ENCODE measurements at regions not wholly inside any gene's neighbourhood (a gene's known extent, or its start where the extent isn't known, plus 50 kb on each side); places are given as distances from the start of the nearest gene placed in this dataset.
A peak's percentile ranks its signal among the peaks of the same experiment; 100 is the strongest.

DNA sequence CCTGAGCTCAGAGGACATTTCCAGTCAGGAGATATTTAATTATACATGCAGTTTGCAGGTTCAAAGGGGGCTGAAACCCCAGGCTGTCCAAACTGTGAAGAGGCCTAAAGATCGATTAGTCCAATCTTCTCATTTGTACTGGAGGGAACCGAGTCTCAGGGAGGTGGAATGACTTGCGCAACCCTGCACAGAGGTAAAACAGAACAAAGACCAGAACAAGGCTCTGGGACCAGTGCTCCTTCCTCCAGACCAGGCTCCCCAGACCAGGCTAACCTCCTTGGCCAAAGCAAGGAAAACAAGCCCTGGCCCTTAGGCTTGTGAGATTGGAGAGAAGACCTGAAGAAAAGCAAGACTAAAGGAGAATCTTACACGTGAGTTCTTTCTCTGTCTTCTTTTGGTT is 120.8 kb downstream of the ENC1 start:
- no peak for TF ChIP-seq NFIC (IDR thresholded peaks at IDR 0.05)
- TF ChIP-seq CEBPB (IDR thresholded peaks at IDR 0.05) = peak; percentile 36; the same call in 1 of the 2 replicates

DNA sequence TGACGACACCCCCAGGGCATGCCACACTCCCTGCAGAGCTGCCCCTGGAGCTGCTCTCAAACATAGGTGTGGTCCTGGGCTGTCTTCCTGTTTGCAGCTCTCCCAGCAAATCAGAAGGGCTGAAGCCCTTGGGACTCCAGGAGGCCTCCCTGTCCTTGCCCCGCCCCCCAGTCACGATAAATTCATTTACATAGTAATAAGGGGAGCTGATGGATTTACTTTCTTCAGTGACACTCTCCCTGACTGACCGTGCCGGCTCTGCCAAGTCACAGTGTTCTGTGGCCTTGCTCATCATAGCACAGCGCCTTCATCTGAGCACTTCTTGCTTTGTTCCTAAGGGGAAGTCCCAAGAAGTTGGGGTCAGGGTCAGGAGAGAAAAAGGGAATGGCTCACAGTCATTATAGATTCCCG is 121.4 kb downstream of the ENC1 start:
- TF ChIP-seq TCF12 (IDR thresholded peaks at IDR 0.05; ENCODE audit: low read depth) = no peak
- TF ChIP-seq, protein P1, sequence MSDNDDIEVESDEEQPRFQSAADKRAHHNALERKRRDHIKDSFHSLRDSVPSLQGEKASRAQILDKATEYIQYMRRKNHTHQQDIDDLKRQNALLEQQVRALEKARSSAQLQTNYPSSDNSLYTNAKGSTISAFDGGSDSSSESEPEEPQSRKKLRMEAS (IDR thresholded peaks at IDR 0.05) = no peak
- TF ChIP-seq RAD21 (IDR thresholded peaks at IDR 0.05; ENCODE audit: low read depth) = no peak
- no peak for TF ChIP-seq EGR1 (IDR thresholded peaks at IDR 0.05)
- no peak for TF ChIP-seq CREB1 (IDR thresholded peaks at IDR 0.05; ENCODE audit: low read depth)
- TF ChIP-seq YY1 (IDR thresholded peaks at IDR 0.05; ENCODE audit: low read depth) = no peak
- TF ChIP-seq EP300 (IDR thresholded peaks at IDR 0.05; ENCODE audit: borderline replicate concordance) = no peak
- no peak for TF ChIP-seq TAF1 (IDR thresholded peaks at IDR 0.05; ENCODE audit: low read depth)
- TF ChIP-seq, protein P2, sequence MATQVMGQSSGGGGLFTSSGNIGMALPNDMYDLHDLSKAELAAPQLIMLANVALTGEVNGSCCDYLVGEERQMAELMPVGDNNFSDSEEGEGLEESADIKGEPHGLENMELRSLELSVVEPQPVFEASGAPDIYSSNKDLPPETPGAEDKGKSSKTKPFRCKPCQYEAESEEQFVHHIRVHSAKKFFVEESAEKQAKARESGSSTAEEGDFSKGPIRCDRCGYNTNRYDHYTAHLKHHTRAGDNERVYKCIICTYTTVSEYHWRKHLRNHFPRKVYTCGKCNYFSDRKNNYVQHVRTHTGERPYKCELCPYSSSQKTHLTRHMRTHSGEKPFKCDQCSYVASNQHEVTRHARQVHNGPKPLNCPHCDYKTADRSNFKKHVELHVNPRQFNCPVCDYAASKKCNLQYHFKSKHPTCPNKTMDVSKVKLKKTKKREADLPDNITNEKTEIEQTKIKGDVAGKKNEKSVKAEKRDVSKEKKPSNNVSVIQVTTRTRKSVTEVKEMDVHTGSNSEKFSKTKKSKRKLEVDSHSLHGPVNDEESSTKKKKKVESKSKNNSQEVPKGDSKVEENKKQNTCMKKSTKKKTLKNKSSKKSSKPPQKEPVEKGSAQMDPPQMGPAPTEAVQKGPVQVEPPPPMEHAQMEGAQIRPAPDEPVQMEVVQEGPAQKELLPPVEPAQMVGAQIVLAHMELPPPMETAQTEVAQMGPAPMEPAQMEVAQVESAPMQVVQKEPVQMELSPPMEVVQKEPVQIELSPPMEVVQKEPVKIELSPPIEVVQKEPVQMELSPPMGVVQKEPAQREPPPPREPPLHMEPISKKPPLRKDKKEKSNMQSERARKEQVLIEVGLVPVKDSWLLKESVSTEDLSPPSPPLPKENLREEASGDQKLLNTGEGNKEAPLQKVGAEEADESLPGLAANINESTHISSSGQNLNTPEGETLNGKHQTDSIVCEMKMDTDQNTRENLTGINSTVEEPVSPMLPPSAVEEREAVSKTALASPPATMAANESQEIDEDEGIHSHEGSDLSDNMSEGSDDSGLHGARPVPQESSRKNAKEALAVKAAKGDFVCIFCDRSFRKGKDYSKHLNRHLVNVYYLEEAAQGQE (IDR thresholded peaks at IDR 0.05; ENCODE audit: low read depth) = no peak
- no peak for TF ChIP-seq CEBPB (IDR thresholded peaks at IDR 0.05)
- no peak for TF ChIP-seq FOXM1 (IDR thresholded peaks at IDR 0.05; ENCODE audit: borderline replicate concordance, low read depth)
- TF ChIP-seq, protein P3, sequence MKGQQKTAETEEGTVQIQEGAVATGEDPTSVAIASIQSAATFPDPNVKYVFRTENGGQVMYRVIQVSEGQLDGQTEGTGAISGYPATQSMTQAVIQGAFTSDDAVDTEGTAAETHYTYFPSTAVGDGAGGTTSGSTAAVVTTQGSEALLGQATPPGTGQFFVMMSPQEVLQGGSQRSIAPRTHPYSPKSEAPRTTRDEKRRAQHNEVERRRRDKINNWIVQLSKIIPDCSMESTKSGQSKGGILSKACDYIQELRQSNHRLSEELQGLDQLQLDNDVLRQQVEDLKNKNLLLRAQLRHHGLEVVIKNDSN (IDR thresholded peaks at IDR 0.05) = no peak
- TF ChIP-seq NFIC (IDR thresholded peaks at IDR 0.05) = no peak
- TF ChIP-seq TEAD4 (IDR thresholded peaks at IDR 0.05) = no peak
- no peak for TF ChIP-seq ZBTB7A (IDR thresholded peaks at IDR 0.05; ENCODE audit: low read depth)

DNA sequence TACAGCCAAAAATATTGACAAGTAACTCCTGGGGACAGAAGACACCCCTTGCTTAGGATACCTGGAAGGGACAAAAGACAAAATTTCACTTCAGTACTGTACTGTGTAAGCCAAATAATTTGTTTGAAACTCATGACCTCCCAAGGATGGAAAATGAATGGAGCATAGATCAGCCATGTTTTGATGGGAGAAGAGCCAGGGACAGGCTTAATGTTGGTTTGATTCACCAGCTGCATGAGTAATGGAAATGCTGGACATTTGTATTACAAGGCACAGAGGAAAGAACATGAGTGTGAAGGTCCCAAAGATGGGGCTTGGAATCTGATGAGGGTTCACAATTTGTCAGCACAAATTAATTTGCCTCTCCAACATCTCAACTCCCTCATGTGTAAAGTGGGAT is 122.8 kb downstream of the ENC1 start:
- TF ChIP-seq, protein P3 (IDR thresholded peaks at IDR 0.05) = no peak
- no peak for TF ChIP-seq ZBTB7A (IDR thresholded peaks at IDR 0.05; ENCODE audit: low read depth)
- no peak for TF ChIP-seq FOXM1 (IDR thresholded peaks at IDR 0.05; ENCODE audit: borderline replicate concordance, low read depth)
- no peak for TF ChIP-seq TEAD4 (IDR thresholded peaks at IDR 0.05)
- TF ChIP-seq TAF1 (IDR thresholded peaks at IDR 0.05; ENCODE audit: low read depth) = no peak
- no peak for TF ChIP-seq RAD21 (IDR thresholded peaks at IDR 0.05; ENCODE audit: low read depth)
- TF ChIP-seq CEBPB (IDR thresholded peaks at IDR 0.05) = no peak
- TF ChIP-seq, protein P2 (IDR thresholded peaks at IDR 0.05; ENCODE audit: low read depth) = no peak
- no peak for TF ChIP-seq YY1 (IDR thresholded peaks at IDR 0.05; ENCODE audit: low read depth)
- TF ChIP-seq NFIC (IDR thresholded peaks at IDR 0.05) = no peak
- TF ChIP-seq, protein P1 (IDR thresholded peaks at IDR 0.05) = no peak
- TF ChIP-seq CREB1 (IDR thresholded peaks at IDR 0.05; ENCODE audit: low read depth) = no peak
- no peak for TF ChIP-seq TCF12 (IDR thresholded peaks at IDR 0.05; ENCODE audit: low read depth)
- TF ChIP-seq EP300 (IDR thresholded peaks at IDR 0.05; ENCODE audit: borderline replicate concordance) = no peak
- TF ChIP-seq EGR1 (IDR thresholded peaks at IDR 0.05) = no peak

DNA sequence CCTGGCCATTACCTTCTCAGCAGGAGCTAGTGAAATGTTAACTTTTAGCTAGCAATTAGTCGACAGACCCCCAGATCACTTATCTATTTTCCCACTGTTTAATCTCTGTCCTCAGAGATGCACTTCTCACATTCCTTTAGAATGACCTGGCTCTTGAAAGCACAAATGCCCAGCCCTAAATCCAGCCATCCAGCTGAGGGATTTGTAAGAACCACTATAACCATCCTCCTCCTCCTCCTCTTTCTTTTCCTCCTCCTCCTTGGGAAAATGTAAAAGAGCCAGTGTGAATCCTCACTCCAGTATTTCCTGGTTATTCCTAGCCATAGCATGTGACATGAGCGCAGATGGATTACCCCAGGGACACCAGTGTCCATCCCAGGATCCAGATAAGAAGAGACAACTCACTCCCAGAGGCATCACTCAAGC is 124.3 kb downstream of the ENC1 start:
- TF ChIP-seq, protein P2 (IDR thresholded peaks at IDR 0.05; ENCODE audit: low read depth) = no peak
- TF ChIP-seq TEAD4 (IDR thresholded peaks at IDR 0.05) (no peak), EP300 (IDR thresholded peaks at IDR 0.05; ENCODE audit: borderline replicate concordance) (no peak), ZBTB7A (IDR thresholded peaks at IDR 0.05; ENCODE audit: low read depth) (no peak), NFIC (IDR thresholded peaks at IDR 0.05) (no peak), YY1 (IDR thresholded peaks at IDR 0.05; ENCODE audit: low read depth) (no peak), FOXM1 (IDR thresholded peaks at IDR 0.05; ENCODE audit: borderline replicate concordance, low read depth) (no peak), TAF1 (IDR thresholded peaks at IDR 0.05; ENCODE audit: low read depth) (no peak), TCF12 (IDR thresholded peaks at IDR 0.05; ENCODE audit: low read depth) (no peak), CREB1 (IDR thresholded peaks at IDR 0.05; ENCODE audit: low read depth) (no peak), CEBPB (IDR thresholded peaks at IDR 0.05) (no peak), RAD21 (IDR thresholded peaks at IDR 0.05; ENCODE audit: low read depth) (no peak), EGR1 (IDR thresholded peaks at IDR 0.05) (no peak)
- TF ChIP-seq, protein P1 (IDR thresholded peaks at IDR 0.05) = no peak
- TF ChIP-seq, protein P3 (IDR thresholded peaks at IDR 0.05) = no peak
